Endodermal cell (in vitro differentiated cells): ENCODE measurements at regions not wholly inside any gene's neighbourhood (a gene's known extent, or its start where the extent isn't known, plus 50 kb on each side); places are given as distances from the start of the nearest gene placed in this dataset.

Experiments used
- DNase-seq: peaks from one replicate; pipeline ENCODE4 v3.0.0-alpha.2; 2017
- H3K27ac ChIP-seq: 2 replicates; pipeline ENCODE4 v1.5.1; 2013; ENCODE audit warnings: mild to moderate bottlenecking, low read depth, low read length, moderate library complexity
- H3K27me3 ChIP-seq: 2 replicates; pipeline ENCODE4 v1.6.1; 2013; ENCODE audit warnings: mild to moderate bottlenecking, low read length, moderate library complexity; ENCODE audit not compliant: insufficient read depth, control insufficient read depth, poor library complexity, severe bottlenecking
- H3K36me3 ChIP-seq: 2 replicates; pipeline ENCODE4 v1.7.0; 2013; ENCODE audit warnings: mild to moderate bottlenecking, low read length, moderate library complexity; ENCODE audit not compliant: control insufficient read depth, insufficient read depth
- H3K4me1 ChIP-seq: one replicate; pipeline ENCODE4 v1.7.0; 2013; ENCODE audit warnings: low read length; ENCODE audit not compliant: control insufficient read depth, insufficient read depth
- H3K4me3 ChIP-seq: 2 replicates; pipeline ENCODE4 v1.5.1; 2013; ENCODE audit warnings: mild to moderate bottlenecking, low read length, moderate library complexity
- H3K9ac ChIP-seq: 2 replicates; pipeline ENCODE4 v1.6.1; 2013; ENCODE audit warnings: mild to moderate bottlenecking, low read length, moderate library complexity; ENCODE audit not compliant: poor library complexity, severe bottlenecking; ENCODE audit errors: extremely low read depth
- H3K9me3 ChIP-seq: 2 replicates; pipeline ENCODE4 v1.6.1; 2013; ENCODE audit warnings: mild to moderate bottlenecking, low read length, moderate library complexity; ENCODE audit not compliant: control insufficient read depth
- H3K27ac Mint-ChIP-seq: 2 replicates; pipeline ENCODE4 v1.8.0; 2020; ENCODE audit warnings: mixed read lengths
- H3K27me3 Mint-ChIP-seq: 2 replicates; pipeline ENCODE4 v1.8.0; 2021; ENCODE audit warnings: mild to moderate bottlenecking, mixed read lengths; ENCODE audit not compliant: insufficient read depth
- H3K36me3 Mint-ChIP-seq: 2 replicates; pipeline ENCODE4 v1.8.0; 2020; ENCODE audit warnings: low read depth, mixed read lengths
- H3K4me1 Mint-ChIP-seq: 2 replicates; pipeline ENCODE4 v1.8.0; 2020; ENCODE audit warnings: mixed read lengths
- H3K4me3 Mint-ChIP-seq: 2 replicates; pipeline ENCODE4 v1.8.0; 2020; ENCODE audit warnings: mild to moderate bottlenecking, moderate library complexity, mixed read lengths
- H3K9me3 Mint-ChIP-seq: 2 replicates; pipeline ENCODE4 v1.8.0; 2020; ENCODE audit warnings: mild to moderate bottlenecking, mixed read lengths
- CTCF ChIP-seq: fragments of 200-600 bp; sonication (generic); conservative IDR thresholded peaks from 2 replicates; pipeline ENCODE4 v1.5.0; 2021; ENCODE audit warnings: antibody characterized with exemption, mild to moderate bottlenecking
- WGBS, 2 experiments: methylation state at CpG; one replicate each; pipeline versions ENCODE4 v1.1.5 to v1.1.7; 2013; ENCODE audit warnings: missing lambda C conversion rate in 2 of 2, mixed read lengths in 1 of 2; ENCODE audit not compliant: insufficient coverage in 1 of 2, insufficient read length in 1 of 2; 5-methylcytosine and 5-hydroxymethylcytosine counted together

GRCh38 chr12:27900920-27901879, 71.3 kb downstream of the PTHLH start:
- DNase-seq = no peak
- Histone ChIP-seq H3K9ac (no peak overlapping the region), H3K4me3 (no peak overlapping the region), H3K27me3 (no peaks in the 10 kb centered on the region), H3K27ac (no peak overlapping the region), H3K4me1 (no peaks in the 10 kb centered on the region), H3K36me3 (no peaks in the 10 kb centered on the region), H3K9me3 (peaks cover 12% of the 10 kb centered on the region)
- Mint-ChIP-seq H3K9me3 (peaks cover 9% of the 10 kb centered on the region), H3K4me3 (no peak overlapping the region), H3K27me3 (no peaks in the 10 kb centered on the region), H3K4me1 (peaks cover 15% of the 10 kb centered on the region), H3K36me3 (no peaks in the 10 kb centered on the region), H3K27ac (no peak overlapping the region)
- WGBS, 2 experiments = 93 to 98% methylated on average over 3 to 8 of the region's 8 CpGs
- TF ChIP-seq CTCF = no peak

- Mint-ChIP-seq H3K27me3 (no peaks in the 10 kb centered on the region), H3K27ac (no peak overlapping the region), H3K4me1 (peaks cover 15% of the 10 kb centered on the region), H3K4me3 (no peak overlapping the region), H3K36me3 (no peaks in the 10 kb centered on the region), H3K9me3 (no peaks in the 10 kb centered on the region)
- Histone ChIP-seq H3K36me3 (no peaks in the 10 kb centered on the region), H3K4me1 (no peaks in the 10 kb centered on the region), H3K9me3 (no peaks in the 10 kb centered on the region), H3K4me3 (no peak overlapping the region), H3K27ac (no peak overlapping the region), H3K27me3 (no peaks in the 10 kb centered on the region), H3K9ac (no peak overlapping the region)
- TF ChIP-seq CTCF = no peak
- 86 to 92% methylated on average over 3 to 7 of the region's 7 CpGs for WGBS, 2 experiments
- DNase-seq = no peak
Measured at GRCh38 chr12:27899151-27899661, 73.3 kb downstream of the PTHLH start.

- H3K27me3 ChIP-seq = no peaks in the 10 kb centered on the region
- Mint-ChIP-seq H3K27ac (no peak overlapping the region), H3K4me3 (no peak overlapping the region), H3K4me1 (peaks cover 11% of the 10 kb centered on the region), H3K27me3 (no peaks in the 10 kb centered on the region), H3K9me3 (no peaks in the 10 kb centered on the region), H3K36me3 (no peaks in the 10 kb centered on the region)
- no peaks in the 10 kb centered on the region for H3K4me1 ChIP-seq
- H3K4me3 ChIP-seq = no peak overlapping the region
- H3K9me3 ChIP-seq = no peaks in the 10 kb centered on the region
- H3K27ac ChIP-seq = no peak overlapping the region
- no peak for DNase-seq
- WGBS, 2 experiments = 83 to 89% methylated on average over 2 to 3 of the region's 3 CpGs
- H3K9ac ChIP-seq = no peak overlapping the region
- TF ChIP-seq CTCF = no peak
- H3K36me3 ChIP-seq = no peaks in the 10 kb centered on the region
Measured at GRCh38 chr12:27898022-27898421, 74.5 kb downstream of the PTHLH start.
